GM12874 (cell line): ENCODE measurements at regions not wholly inside any gene's neighbourhood (a gene's known extent, or its start where the extent isn't known, plus 50 kb on each side); places are given as distances from the start of the nearest gene placed in this dataset.

ENCODE experiments used
- CTCF ChIP-seq: IDR thresholded peaks from 2 replicates; pipeline ENCODE4 v1.5.1; 2011; ENCODE audit warnings: low read depth, mild to moderate bottlenecking, control low read depth, low read length, moderate library complexity; ENCODE audit not compliant: insufficient read depth

DNA sequence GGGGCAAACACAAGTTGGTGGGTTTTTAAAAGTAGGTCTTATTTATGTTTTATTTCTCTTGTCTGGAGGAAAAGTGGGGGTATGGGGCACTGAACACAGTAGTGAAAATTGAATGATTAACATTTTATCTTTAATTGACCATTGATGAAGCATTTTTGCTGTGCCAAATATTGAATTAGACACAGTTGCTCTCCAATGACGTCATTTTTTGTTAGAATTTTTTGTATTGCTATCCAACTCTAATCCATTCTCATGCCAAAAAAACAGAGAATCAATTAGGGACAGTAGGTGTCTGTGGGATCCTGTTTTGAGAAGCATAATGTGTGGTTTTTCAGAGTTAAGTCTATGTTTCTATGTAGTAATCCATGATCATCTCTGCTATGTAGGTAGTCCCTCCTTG, 1032.8 kb downstream of the STPG2 start:
- TF ChIP-seq CTCF = no peak

DNA sequence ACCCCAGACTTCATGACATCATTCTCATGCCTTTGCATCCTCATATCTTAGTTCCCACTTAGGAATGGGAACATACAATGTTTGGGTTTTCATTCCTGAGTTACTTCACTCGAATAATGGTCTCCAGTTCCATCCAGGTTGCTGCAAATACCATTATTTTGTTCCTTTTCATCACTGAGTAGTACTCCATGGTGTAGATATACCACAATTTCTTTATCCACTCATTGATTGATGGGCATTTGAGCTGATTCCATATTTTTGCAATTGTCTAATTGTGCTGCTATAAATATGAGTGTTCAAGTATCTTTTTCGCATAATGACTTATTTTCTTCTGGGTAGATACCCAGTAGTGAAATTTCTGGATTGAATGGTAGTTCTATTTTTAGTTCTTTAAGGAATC, 1026.8 kb downstream of the STPG2 start:
- no peak for TF ChIP-seq CTCF

DNA sequence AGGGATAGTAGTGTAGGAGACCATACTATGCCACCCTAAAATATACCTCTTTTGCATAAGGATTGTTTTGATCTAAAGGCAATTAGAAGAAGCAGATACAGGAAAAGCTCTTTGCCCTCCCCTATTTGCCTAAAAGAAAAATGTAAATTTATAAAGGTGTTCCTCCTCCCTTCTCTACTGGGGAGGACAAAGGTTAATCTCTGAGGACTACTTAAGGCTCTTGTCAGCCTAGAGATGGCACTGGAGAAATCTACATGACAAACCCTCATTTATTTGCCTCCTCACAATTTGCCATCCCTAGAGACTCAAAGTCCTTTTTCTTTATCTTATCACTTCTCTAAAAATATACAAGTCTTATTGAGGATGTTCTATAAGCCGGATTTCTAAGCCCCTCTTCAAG, 1021.8 kb downstream of the STPG2 start:
- TF ChIP-seq CTCF = no peak

- TF ChIP-seq CTCF = no peak
These were observed 1019.7 kb downstream of the STPG2 start for GRCh38 chr4:97123573-97123972.

- TF ChIP-seq CTCF = no peak
These were observed 1010.8 kb downstream of the STPG2 start for GRCh38 chr4:97132435-97132834.

- TF ChIP-seq CTCF = no peak
These were observed 1008.8 kb downstream of the STPG2 start for GRCh38 chr4:97134456-97134855.

DNA sequence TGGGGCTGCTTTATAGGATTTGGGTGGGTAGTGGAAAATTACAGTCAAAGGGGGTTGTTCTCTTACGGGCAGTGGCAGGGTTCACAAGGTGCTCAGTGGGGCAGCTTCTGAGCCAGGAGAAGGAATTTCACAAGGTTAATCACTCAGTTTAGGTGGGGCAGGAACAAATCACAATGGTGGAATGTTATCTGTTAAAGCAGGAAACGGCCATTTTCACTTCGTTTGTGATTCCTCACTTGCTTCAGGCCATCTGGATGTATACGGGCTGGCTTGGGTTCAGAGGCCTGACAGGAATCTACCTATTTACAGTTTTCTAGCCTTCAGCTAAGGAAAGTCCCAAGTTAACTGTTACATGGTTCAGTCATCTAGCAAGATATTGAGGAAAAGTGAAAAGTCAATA, 1003.5 kb downstream of the STPG2 start:
- TF ChIP-seq CTCF = no peak

- no peak for TF ChIP-seq CTCF
These were observed 1002.7 kb downstream of the STPG2 start for GRCh38 chr4:97140545-97140944.
